ENCODE measurements at regions not wholly inside any gene's neighbourhood (a gene's known extent, or its start where the extent isn't known, plus 50 kb on each side); places are given as distances from the start of the nearest gene placed in this dataset.

DNA sequence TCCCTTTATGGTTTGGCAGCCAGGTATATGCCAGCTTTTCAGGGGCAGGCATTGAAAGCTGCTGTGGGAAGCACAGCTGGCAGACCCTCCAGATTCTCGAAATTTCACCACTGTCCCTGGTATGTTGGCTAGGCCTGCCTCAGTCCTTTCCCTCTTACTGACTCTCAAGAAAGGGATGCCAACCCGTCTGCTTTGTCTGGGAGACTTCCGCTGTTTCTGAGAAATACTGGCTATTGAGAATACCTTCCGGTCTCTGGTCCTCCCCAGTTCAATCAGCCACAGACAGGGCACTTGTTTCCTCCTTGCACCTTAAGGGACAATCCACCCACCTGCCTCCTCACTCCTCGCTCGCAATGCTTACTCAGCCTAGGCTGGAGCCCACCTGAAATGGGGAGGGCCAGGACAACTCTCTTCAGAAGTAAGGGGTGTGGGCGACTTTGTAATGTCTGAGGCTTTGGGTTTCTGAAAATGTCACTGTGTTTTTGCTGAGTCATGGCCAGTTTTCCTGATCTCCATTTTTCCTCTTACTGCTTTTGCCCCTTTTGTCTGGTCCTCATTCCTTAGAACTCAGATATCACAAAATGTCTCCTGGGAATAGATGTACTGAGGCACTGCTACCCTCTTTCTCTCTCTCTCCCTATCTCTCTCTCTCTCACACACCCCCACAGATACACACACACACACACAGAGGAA lies 571.1 kb downstream of the TNS1 start:
- Histone ChIP-seq H3K27ac (ENCODE audit: low read length in 2 of 2) (no peak overlapping the region), H3K9ac (ENCODE audit: low read length) (no peak overlapping the region), H3K27me3 (replicated peaks in 1 of 4; ENCODE audit: control extremely low read depth in 1 of 4, control insufficient read depth in 3 of 4, insufficient read depth in 4 of 4, low read length in 3 of 4) (no peaks in the 10 kb centered on the region), H3K4me1 (ENCODE audit: control insufficient read depth in 2 of 2, insufficient read depth in 2 of 2, low read length in 2 of 2) (no peaks in the 10 kb centered on the region), H4K20me1 (ENCODE audit: control insufficient read depth, insufficient read depth, low read length, poor library complexity, severe bottlenecking) (no peaks in the 10 kb centered on the region), H3K4me3 (ENCODE audit: control extremely low read depth in 1 of 5, extremely low read depth in 1 of 5, insufficient read depth in 1 of 5, low read depth in 2 of 5, low read length in 4 of 5) (no peak overlapping the region), H2AFZ (ENCODE audit: insufficient read depth, low read depth, low read length, poor library complexity, severe bottlenecking) (no peak overlapping the region), H3K9me3 (ENCODE audit: control extremely low read depth in 1 of 3, control insufficient read depth in 2 of 3, insufficient read depth in 1 of 3, low read length in 2 of 3) (no peaks in the 10 kb centered on the region), H3K79me2 (ENCODE audit: control insufficient read depth, insufficient read depth, low read length) (no peaks in the 10 kb centered on the region), H3K36me3 (replicated peaks in 1 of 2; ENCODE audit: control extremely low read depth in 1 of 2, control insufficient read depth in 1 of 2, extremely low read depth in 1 of 2, insufficient read depth in 2 of 2, low read length in 1 of 2) (no peaks in the 10 kb centered on the region), H3K4me2 (replicated peaks; ENCODE audit: low read depth, low read length, poor library complexity, severe bottlenecking) (no peak overlapping the region)
- Mint-ChIP-seq H3K27ac (no peak overlapping the region), H3K27me3 (peaks cover 3% of the 10 kb centered on the region), H3K4me3 (no peak overlapping the region), H3K4me1 (no peaks in the 10 kb centered on the region), H3K9me3 (ENCODE audit: insufficient read depth) (no peaks in the 10 kb centered on the region)
- intact Hi-C loops (cut with micrococcal nuclease) = no loop called here
- no peak for TF ChIP-seq CTCF (IDR thresholded peaks at IDR 0.05)
- no peak for TF ChIP-seq EZH2 (IDR thresholded peaks at IDR 0.05; ENCODE audit: borderline replicate concordance, insufficient read depth, low read depth, low read length, poor library complexity, severe bottlenecking)
- ATAC-seq (ENCODE audit: low read depth) (no peak), DNase-seq (no peak)
- 59% methylated on average over 4 of the region's 7 CpGs for WGBS (ENCODE audit: insufficient coverage)
- POLR2A ChIA-PET = no interaction called here
- CTCF ChIA-PET = no interaction called here

DNA sequence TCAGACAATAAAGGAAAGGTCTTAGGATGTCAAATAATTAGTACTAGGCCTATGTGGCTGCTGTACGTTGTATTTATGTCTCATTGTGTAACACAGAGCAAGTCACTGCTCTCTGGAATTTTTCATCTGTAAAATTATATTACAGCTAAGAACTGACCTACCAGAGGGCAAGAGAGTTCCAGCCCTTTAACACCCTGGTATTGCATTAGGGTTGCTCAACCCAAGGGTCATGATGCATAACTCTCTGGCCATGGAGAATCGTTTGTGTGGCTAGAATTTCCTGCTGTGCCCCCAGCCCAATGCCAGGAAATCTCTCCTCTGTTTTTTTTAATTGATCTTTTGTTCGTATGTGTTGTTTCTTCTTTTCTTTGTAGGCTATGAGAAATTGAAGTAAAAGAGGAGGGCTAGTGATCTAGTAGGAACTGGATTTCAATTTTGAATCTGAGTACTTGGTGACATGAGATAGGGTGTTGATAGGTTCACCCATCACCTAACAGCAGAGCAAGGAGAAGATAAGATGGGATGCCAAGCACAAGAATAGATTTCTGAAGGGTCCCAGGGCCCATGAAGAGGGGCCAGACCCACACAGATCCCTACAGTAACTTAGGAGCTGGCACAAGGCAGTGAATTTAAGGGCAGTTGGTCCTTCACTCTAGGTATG lies 571.2 kb upstream of the TNP1 start:
- Histone ChIP-seq H3K79me2 (ENCODE audit: control insufficient read depth, insufficient read depth, low read length) (no peaks in the 10 kb centered on the region), H3K4me2 (replicated peaks; ENCODE audit: low read depth, low read length, poor library complexity, severe bottlenecking) (no peak overlapping the region), H3K9me3 (ENCODE audit: control extremely low read depth in 1 of 3, control insufficient read depth in 2 of 3, insufficient read depth in 1 of 3, low read length in 2 of 3) (no peaks in the 10 kb centered on the region), H4K20me1 (ENCODE audit: control insufficient read depth, insufficient read depth, low read length, poor library complexity, severe bottlenecking) (no peaks in the 10 kb centered on the region), H3K27me3 (replicated peaks in 1 of 4; ENCODE audit: control extremely low read depth in 1 of 4, control insufficient read depth in 3 of 4, insufficient read depth in 4 of 4, low read length in 3 of 4) (no peaks in the 10 kb centered on the region), H3K36me3 (replicated peaks in 1 of 2; ENCODE audit: control extremely low read depth in 1 of 2, control insufficient read depth in 1 of 2, extremely low read depth in 1 of 2, insufficient read depth in 2 of 2, low read length in 1 of 2) (no peaks in the 10 kb centered on the region), H3K9ac (ENCODE audit: low read length) (no peak overlapping the region), H2AFZ (ENCODE audit: insufficient read depth, low read depth, low read length, poor library complexity, severe bottlenecking) (no peak overlapping the region), H3K4me3 (ENCODE audit: control extremely low read depth in 1 of 5, extremely low read depth in 1 of 5, insufficient read depth in 1 of 5, low read depth in 2 of 5, low read length in 4 of 5) (no peak overlapping the region), H3K27ac (ENCODE audit: low read length in 2 of 2) (no peak overlapping the region), H3K4me1 (ENCODE audit: control insufficient read depth in 2 of 2, insufficient read depth in 2 of 2, low read length in 2 of 2) (no peaks in the 10 kb centered on the region)
- no peak overlapping the region for H3K27ac Mint-ChIP-seq
- no CpG with 5 or more reads among the region's 3 CpGs for WGBS (ENCODE audit: insufficient coverage)
- no peaks in the 10 kb centered on the region for H3K4me1 Mint-ChIP-seq
- DNase-seq (no peak), ATAC-seq (ENCODE audit: low read depth) (no peak)
- peaks cover 3% of the 10 kb centered on the region for H3K27me3 Mint-ChIP-seq
- POLR2A ChIA-PET = no interaction called here
- CTCF ChIA-PET = interaction anchor here (1.1 kb wide), 1 partner anchor 14 kb away, joined by 3 read pairs; no protein-coding TSS in a partner anchor
- TF ChIP-seq EZH2 (IDR thresholded peaks at IDR 0.05; ENCODE audit: borderline replicate concordance, insufficient read depth, low read depth, low read length, poor library complexity, severe bottlenecking) (no peak), CTCF (IDR thresholded peaks at IDR 0.05) (no peak)
- no peaks in the 10 kb centered on the region for H3K9me3 Mint-ChIP-seq (ENCODE audit: insufficient read depth)
- H3K4me3 Mint-ChIP-seq = no peak overlapping the region
- intact Hi-C loops (cut with micrococcal nuclease) = no loop called here
